Adrenal gland (tissue), 5 donors: ENCODE measurements at regions not wholly inside any gene's neighbourhood (a gene's known extent, or its start where the extent isn't known, plus 50 kb on each side); places are given as distances from the start of the nearest gene placed in this dataset.

Source experiments
- POLR2A ChIP-seq, 2 donors: fragments of 450-650 bp; IDR thresholded peaks; one replicate each; pipeline ENCODE4 v1.6.1; 2017; ENCODE audit warnings: antibody characterized with exemption in 2 of 2, mild to moderate bottlenecking in 2 of 2, moderate library complexity in 1 of 2
- TF ChIP-seq, protein P1 (sequence below), 6 experiments: fragments of 450-650 bp in 4 of 6; fragments of 200-600 bp in 2 of 6; sonication (generic) in 1 of 6; IDR thresholded peaks; 1 replicate in 5 of 6; 2 replicates in 1 of 6; pipeline versions ENCODE4 v1.5.1 to v1.8.0; 2016 to 2021; ENCODE audit warnings: antibody characterized with exemption in 6 of 6, mild to moderate bottlenecking in 2 of 6, moderate library complexity in 1 of 6
- donor health status: DM: no; HTN: no; CAD: no.

DNA sequence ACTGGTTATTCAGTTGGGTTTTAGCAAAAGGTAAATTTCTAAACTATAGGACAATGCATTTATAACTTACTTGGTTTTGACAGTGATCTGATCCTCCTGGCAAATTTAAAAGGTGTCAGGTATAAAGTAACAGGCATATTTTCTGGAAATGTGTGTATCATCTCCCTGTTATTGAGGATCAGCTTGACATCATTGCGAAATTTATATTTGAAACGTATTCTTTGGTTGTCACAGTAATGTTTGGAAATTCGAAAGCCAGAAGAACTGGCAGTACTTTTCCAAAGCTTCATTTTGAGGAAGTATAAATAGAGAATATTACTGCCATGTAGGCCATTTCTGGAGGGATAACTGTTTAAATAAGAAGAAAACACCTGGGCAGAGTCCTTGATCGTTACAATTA lies 422.2 kb upstream of the NRXN1 start:
- TF ChIP-seq, protein P1, sequence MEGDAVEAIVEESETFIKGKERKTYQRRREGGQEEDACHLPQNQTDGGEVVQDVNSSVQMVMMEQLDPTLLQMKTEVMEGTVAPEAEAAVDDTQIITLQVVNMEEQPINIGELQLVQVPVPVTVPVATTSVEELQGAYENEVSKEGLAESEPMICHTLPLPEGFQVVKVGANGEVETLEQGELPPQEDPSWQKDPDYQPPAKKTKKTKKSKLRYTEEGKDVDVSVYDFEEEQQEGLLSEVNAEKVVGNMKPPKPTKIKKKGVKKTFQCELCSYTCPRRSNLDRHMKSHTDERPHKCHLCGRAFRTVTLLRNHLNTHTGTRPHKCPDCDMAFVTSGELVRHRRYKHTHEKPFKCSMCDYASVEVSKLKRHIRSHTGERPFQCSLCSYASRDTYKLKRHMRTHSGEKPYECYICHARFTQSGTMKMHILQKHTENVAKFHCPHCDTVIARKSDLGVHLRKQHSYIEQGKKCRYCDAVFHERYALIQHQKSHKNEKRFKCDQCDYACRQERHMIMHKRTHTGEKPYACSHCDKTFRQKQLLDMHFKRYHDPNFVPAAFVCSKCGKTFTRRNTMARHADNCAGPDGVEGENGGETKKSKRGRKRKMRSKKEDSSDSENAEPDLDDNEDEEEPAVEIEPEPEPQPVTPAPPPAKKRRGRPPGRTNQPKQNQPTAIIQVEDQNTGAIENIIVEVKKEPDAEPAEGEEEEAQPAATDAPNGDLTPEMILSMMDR (IDR thresholded peaks at IDR 0.05): no peak
- TF ChIP-seq POLR2A (IDR thresholded peaks at IDR 0.05): no peak
